ENCODE measurements at regions not wholly inside any gene's neighbourhood (a gene's known extent, or its start where the extent isn't known, plus 50 kb on each side); places are given as distances from the start of the nearest gene placed in this dataset.

DNA sequence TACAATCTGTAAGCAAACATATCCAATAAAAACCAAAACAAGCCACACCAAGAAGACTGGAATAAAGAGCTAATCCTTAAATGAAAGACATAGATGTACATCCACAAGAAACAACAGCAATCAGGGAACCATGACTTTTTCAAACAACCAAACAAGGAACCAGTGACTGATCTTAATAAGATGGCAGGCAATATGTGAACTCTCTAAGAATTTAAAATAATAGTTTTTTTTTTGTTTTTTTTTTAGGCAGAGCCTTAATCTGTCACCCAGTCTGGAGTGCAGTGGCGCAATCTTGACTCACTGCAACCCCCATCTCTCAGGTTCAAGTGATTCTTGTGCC lies 52.9 kb upstream of the CAPRIN2 start:
- Histone ChIP-seq H3K23ac (ENCODE audit: insufficient read length, low read depth, low read length) (no peak overlapping the region), H4K8ac (replicated peaks; ENCODE audit: insufficient read length, low read depth, low read length) (no peak overlapping the region), H3K27ac (ENCODE audit: insufficient read length, low read depth, low read length) (no peak overlapping the region), H3K56ac (ENCODE audit: insufficient read length, low read depth, low read length) (no peak overlapping the region), H3K18ac (ENCODE audit: insufficient read length, low read depth, low read length) (no peak overlapping the region), H4K5ac (ENCODE audit: insufficient read length, low read depth, low read length) (no peak overlapping the region), H3K14ac (ENCODE audit: insufficient read depth, low read length) (no peak overlapping the region), H2BK20ac (ENCODE audit: low read depth, low read length, poor library complexity, severe bottlenecking) (no peak overlapping the region), H4K20me1 (ENCODE audit: control insufficient read depth, insufficient read depth, insufficient read length) (no peaks in the 10 kb centered on the region), H3K4me2 (ENCODE audit: insufficient read depth, insufficient read length, low read length) (no peak overlapping the region), H2AFZ (ENCODE audit: low read length) (no peak overlapping the region), H3K4me1 (ENCODE audit: insufficient read depth, low read length) (no peaks in the 10 kb centered on the region), H3K4ac (ENCODE audit: low read depth, low read length) (no peak overlapping the region), H2BK15ac (ENCODE audit: low read depth, low read length) (no peak overlapping the region), H3K9me3 (ENCODE audit: control insufficient read depth, low read depth, low read length) (no peaks in the 10 kb centered on the region), H4K91ac (ENCODE audit: insufficient read length, low read depth, low read length) (no peak overlapping the region), H2BK5ac (ENCODE audit: insufficient read length, low read length) (no peak overlapping the region), H3K27me3 (ENCODE audit: insufficient read depth, low read length) (no peaks in the 10 kb centered on the region), H2BK120ac (ENCODE audit: low read depth, low read length, poor library complexity, severe bottlenecking) (no peak overlapping the region), H2AK5ac (ENCODE audit: insufficient read length, low read length) (no peak overlapping the region), H3K79me2 (ENCODE audit: insufficient read depth, low read length) (no peaks in the 10 kb centered on the region), H3K79me1 (ENCODE audit: insufficient read depth, low read depth, low read length, poor library complexity, severe bottlenecking) (no peaks in the 10 kb centered on the region), H3K23me2 (ENCODE audit: insufficient read length, low read depth, low read length, poor library complexity, severe bottlenecking) (no peaks in the 10 kb centered on the region), H3K9ac (ENCODE audit: extremely low read depth, insufficient read length, low read length) (no peak overlapping the region), H2BK12ac (ENCODE audit: insufficient read length, low read depth, low read length) (no peak overlapping the region), H3T11ph (ENCODE audit: low read length) (no peak overlapping the region)
- Mint-ChIP-seq H3K9me3 (peaks cover 20 to 28% of the 10 kb centered on the region in 2 experiments), H3K27ac (no peak overlapping the region), H3K36me3 (ENCODE audit: insufficient read depth in 1 of 3, low read depth in 3 of 3) (peaks cover 18 to 25% (median 24%) of the 10 kb centered on the region in 3 experiments), H3K4me3 (no peak overlapping the region), H3K4me1 (peaks cover 4 to 20% of the 10 kb centered on the region in 2 experiments; a peak in 3 of 4 replicates), H3K27me3 (ENCODE audit: low read depth) (no peaks in the 10 kb centered on the region)
- TF ChIP-seq, protein P1, sequence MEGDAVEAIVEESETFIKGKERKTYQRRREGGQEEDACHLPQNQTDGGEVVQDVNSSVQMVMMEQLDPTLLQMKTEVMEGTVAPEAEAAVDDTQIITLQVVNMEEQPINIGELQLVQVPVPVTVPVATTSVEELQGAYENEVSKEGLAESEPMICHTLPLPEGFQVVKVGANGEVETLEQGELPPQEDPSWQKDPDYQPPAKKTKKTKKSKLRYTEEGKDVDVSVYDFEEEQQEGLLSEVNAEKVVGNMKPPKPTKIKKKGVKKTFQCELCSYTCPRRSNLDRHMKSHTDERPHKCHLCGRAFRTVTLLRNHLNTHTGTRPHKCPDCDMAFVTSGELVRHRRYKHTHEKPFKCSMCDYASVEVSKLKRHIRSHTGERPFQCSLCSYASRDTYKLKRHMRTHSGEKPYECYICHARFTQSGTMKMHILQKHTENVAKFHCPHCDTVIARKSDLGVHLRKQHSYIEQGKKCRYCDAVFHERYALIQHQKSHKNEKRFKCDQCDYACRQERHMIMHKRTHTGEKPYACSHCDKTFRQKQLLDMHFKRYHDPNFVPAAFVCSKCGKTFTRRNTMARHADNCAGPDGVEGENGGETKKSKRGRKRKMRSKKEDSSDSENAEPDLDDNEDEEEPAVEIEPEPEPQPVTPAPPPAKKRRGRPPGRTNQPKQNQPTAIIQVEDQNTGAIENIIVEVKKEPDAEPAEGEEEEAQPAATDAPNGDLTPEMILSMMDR (conservative IDR thresholded peaks at IDR 0.05), result no peak
- no peak for DNase-seq
- WGBS (ENCODE audit: extremely low coverage, insufficient read length, low lambda C conversion rate), result no CpG with 5 or more reads among the region's 1 CpG
